NCI-H2029 (cell line): ENCODE measurements at regions not wholly inside any gene's neighbourhood (a gene's known extent, or its start where the extent isn't known, plus 50 kb on each side); places are given as distances from the start of the nearest gene placed in this dataset.
"Not testable (repeated sequence)": the region's sequence is repeated elsewhere in the genome, so short reads cannot be mapped to it uniquely, and the experiment has no call there.

Experiments used
- DNase-seq: peaks from one replicate; lab custom pipeline; 2025; lab: John Stamatoyannopoulos, UW

- DNase-seq, result no peak
Observed at GRCh38 chr20:60097285-60097684, 139.1 kb downstream of the CDH26 start.

GRCh38 chr20:60100780-60101179 is 142.6 kb downstream of the CDH26 start:
- no peak for DNase-seq

GRCh38 chr20:60101201-60101890 is 143.1 kb downstream of the CDH26 start:
- no peak for DNase-seq

- no peak for DNase-seq
Observed at GRCh38 chr20:60101891-60102281, 143.7 kb downstream of the CDH26 start.

- DNase-seq, result no peak
Observed at GRCh38 chr20:60102665-60103210, 144.5 kb downstream of the CDH26 start.

- no peak for DNase-seq
Observed at GRCh38 chr20:60104993-60105803, 147.0 kb downstream of the CDH26 start.

- DNase-seq, result not testable (repeated sequence)
Observed at GRCh38 chr20:60106186-60106585, 148.0 kb downstream of the CDH26 start.

- DNase-seq, result no peak
Observed at GRCh38 chr20:60107621-60108390, 149.6 kb downstream of the CDH26 start.

GRCh38 chr20:60108397-60108796 is 150.2 kb downstream of the CDH26 start:
- DNase-seq, result no peak

- DNase-seq, result no peak
Observed at GRCh38 chr20:60113024-60113724, 155.0 kb downstream of the CDH26 start.

GRCh38 chr20:60113771-60114170 is 155.5 kb downstream of the CDH26 start:
- DNase-seq, result no peak

- DNase-seq, result no peak
Observed at GRCh38 chr20:60115451-60115850, 157.2 kb downstream of the CDH26 start.

GRCh38 chr20:60116128-60116909 is 158.1 kb downstream of the CDH26 start:
- DNase-seq, result no peak

- DNase-seq, result no peak
Observed at GRCh38 chr20:60117065-60117464, 158.8 kb downstream of the CDH26 start.

- DNase-seq, result no peak
Observed at GRCh38 chr20:60121903-60122302, 163.7 kb downstream of the CDH26 start.

- DNase-seq, result no peak
Observed at GRCh38 chr20:60122671-60123070, 164.4 kb downstream of the CDH26 start.

GRCh38 chr20:60123096-60123495 is 164.9 kb downstream of the CDH26 start:
- DNase-seq, result no peak

GRCh38 chr20:60123652-60124051 is 165.4 kb downstream of the CDH26 start:
- no peak for DNase-seq

- DNase-seq, result no peak
Observed at GRCh38 chr20:60124776-60125381, 166.7 kb downstream of the CDH26 start.

- DNase-seq, result no peak
Observed at GRCh38 chr20:60125513-60125912, 167.3 kb downstream of the CDH26 start.

- no peak for DNase-seq
Observed at GRCh38 chr20:60126975-60127374, 168.8 kb downstream of the CDH26 start.
